Gastroesophageal sphincter (tissue), 3 donors: ENCODE measurements at regions not wholly inside any gene's neighbourhood (a gene's known extent, or its start where the extent isn't known, plus 50 kb on each side); places are given as distances from the start of the nearest gene placed in this dataset.

Experiments
- EP300 ChIP-seq: sonication (generic); formaldehyde crosslinking; IDR thresholded peaks from one replicate; pipeline ENCODE4 v1.6.1; 2017; ENCODE audit warnings: antibody characterized with exemption, mild to moderate bottlenecking
- POLR2A ChIP-seq, 2 donors: fragments of 450-650 bp; IDR thresholded peaks; one replicate each; pipeline ENCODE4 v1.6.1; 2017; ENCODE audit warnings: antibody characterized with exemption in 2 of 2, mild to moderate bottlenecking in 2 of 2, moderate library complexity in 1 of 2
- POLR2AphosphoS5 ChIP-seq: sonication (generic); formaldehyde crosslinking; IDR thresholded peaks from one replicate; pipeline ENCODE4 v1.6.1; 2017; ENCODE audit warnings: antibody characterized with exemption
- TF ChIP-seq, protein P1 (sequence below), 4 experiments: fragments of 200-600 bp in 2 of 4; fragments of 450-650 bp in 2 of 4; sonication (generic) in 1 of 4; IDR thresholded peaks; one replicate each; pipeline ENCODE4 v1.5.1; 2017 to 2019; ENCODE audit warnings: antibody characterized with exemption in 4 of 4, mild to moderate bottlenecking in 2 of 4, moderate library complexity in 2 of 4

DNA sequence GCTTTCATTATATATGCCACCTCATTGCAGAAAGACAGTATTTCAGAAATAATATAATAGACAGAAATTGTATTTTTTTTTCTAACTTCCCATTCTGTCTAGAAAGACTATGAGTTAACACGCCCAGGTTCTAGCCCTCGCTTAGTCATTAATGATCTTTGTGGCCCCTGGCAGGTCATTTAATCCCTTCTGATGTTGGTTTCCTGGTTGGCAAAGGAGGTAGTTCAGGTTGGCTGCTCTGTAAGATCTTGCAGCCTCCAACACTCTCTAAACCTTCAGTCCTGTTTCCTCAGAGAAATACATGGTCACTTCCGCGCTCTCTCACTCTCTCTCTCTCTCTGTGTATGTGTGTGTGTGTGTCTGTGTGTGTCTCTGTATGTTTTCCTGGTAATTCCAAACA, 156.3 kb upstream of the NOCT start:
- TF ChIP-seq, protein P1, sequence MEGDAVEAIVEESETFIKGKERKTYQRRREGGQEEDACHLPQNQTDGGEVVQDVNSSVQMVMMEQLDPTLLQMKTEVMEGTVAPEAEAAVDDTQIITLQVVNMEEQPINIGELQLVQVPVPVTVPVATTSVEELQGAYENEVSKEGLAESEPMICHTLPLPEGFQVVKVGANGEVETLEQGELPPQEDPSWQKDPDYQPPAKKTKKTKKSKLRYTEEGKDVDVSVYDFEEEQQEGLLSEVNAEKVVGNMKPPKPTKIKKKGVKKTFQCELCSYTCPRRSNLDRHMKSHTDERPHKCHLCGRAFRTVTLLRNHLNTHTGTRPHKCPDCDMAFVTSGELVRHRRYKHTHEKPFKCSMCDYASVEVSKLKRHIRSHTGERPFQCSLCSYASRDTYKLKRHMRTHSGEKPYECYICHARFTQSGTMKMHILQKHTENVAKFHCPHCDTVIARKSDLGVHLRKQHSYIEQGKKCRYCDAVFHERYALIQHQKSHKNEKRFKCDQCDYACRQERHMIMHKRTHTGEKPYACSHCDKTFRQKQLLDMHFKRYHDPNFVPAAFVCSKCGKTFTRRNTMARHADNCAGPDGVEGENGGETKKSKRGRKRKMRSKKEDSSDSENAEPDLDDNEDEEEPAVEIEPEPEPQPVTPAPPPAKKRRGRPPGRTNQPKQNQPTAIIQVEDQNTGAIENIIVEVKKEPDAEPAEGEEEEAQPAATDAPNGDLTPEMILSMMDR (IDR thresholded peaks at IDR 0.05) = no peak
- TF ChIP-seq POLR2AphosphoS5 (no peak), POLR2A (IDR thresholded peaks at IDR 0.05) (no peak), EP300 (no peak)
